ENCODE measurements at regions not wholly inside any gene's neighbourhood (a gene's known extent, or its start where the extent isn't known, plus 50 kb on each side); places are given as distances from the start of the nearest gene placed in this dataset.
A peak's percentile ranks its signal among the peaks of the same experiment; 100 is the strongest.
"Not testable (repeated sequence)": the region's sequence is repeated elsewhere in the genome, so short reads cannot be mapped to it uniquely, and the experiment has no call there.

DNA sequence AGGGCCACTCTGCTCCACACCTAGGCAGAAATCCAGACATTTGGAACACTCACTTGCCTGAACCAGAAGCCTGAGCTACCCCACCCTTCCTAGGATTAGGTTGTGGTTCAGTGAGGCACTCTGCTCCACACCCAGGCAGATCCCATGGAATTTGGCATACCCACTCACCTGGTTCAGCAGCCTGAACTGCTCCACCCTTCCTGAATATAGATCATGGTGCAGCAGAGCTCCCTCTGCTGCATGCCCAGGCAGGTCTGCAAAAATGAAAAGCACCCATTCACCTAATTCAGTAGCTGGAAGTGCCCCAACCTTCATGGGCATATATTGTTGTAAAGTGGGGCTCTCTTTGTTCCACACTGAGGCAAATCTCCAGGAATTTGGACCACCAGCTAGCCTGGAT is 185.1 kb upstream of the CNTNAP5 start:
- Histone ChIP-seq H3K27ac (ENCODE audit: low read length) (no peak overlapping the region), H3K4me1 (ENCODE audit: control insufficient read depth, insufficient read depth, low read length) (no peaks in the 10 kb centered on the region), H3K9me3 (replicated peaks; ENCODE audit: control insufficient read depth, low read depth, low read length) (peaks cover 38% of the 10 kb centered on the region), H3K27me3 (ENCODE audit: control insufficient read depth, insufficient read depth, low read length) (no peaks in the 10 kb centered on the region), H3K36me3 (ENCODE audit: control insufficient read depth, insufficient read depth, low read length) (no peaks in the 10 kb centered on the region), H3K4me3 (ENCODE audit: low read length) (no peak overlapping the region)
- no peak for DNase-seq

DNA sequence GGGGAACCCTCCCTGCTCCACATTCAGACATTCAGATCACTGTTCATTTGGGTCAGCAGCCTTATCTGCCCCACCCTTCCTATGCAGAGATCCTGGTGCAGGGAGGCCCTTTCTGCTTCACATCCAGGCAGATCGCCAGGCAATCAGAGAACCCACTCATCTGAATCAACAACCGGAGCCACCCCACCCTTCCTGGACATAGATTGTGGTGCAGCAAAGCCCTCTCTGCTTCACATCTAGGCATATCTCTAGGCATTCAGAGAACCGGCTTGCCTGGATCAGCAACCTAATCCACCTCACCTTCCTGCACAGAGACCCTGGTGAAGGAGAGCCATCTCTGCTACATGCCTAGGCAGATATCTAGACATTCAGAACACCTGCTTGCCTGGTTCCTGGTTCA is 184.5 kb upstream of the CNTNAP5 start:
- H3K4me1 ChIP-seq (ENCODE audit: control insufficient read depth, insufficient read depth, low read length), result no peaks in the 10 kb centered on the region
- H3K9me3 ChIP-seq (replicated peaks; ENCODE audit: control insufficient read depth, low read depth, low read length), result peaks cover 39% of the 10 kb centered on the region
- H3K4me3 ChIP-seq (ENCODE audit: low read length), result no peak overlapping the region
- DNase-seq, result no peak
- no peak overlapping the region for H3K27ac ChIP-seq (ENCODE audit: low read length)
- no peaks in the 10 kb centered on the region for H3K27me3 ChIP-seq (ENCODE audit: control insufficient read depth, insufficient read depth, low read length)
- 90% methylated on average over 3 of the region's 3 CpGs for WGBS (ENCODE audit: insufficient coverage)
- H3K36me3 ChIP-seq (ENCODE audit: control insufficient read depth, insufficient read depth, low read length), result no peaks in the 10 kb centered on the region

GRCh38 chr2:123851281-123851680 is 173.8 kb upstream of the CNTNAP5 start:
- H3K27ac ChIP-seq (ENCODE audit: low read length), result no peak overlapping the region
- no peak overlapping the region for H3K4me3 ChIP-seq (ENCODE audit: low read length)
- no peaks in the 10 kb centered on the region for H3K4me1 ChIP-seq (ENCODE audit: control insufficient read depth, insufficient read depth, low read length)
- no CpG with 5 or more reads among the region's 1 CpG for WGBS (ENCODE audit: insufficient coverage)
- H3K9me3 ChIP-seq (replicated peaks; ENCODE audit: control insufficient read depth, low read depth, low read length), result peaks cover 9% of the 10 kb centered on the region
- DNase-seq, result no peak
- no peaks in the 10 kb centered on the region for H3K36me3 ChIP-seq (ENCODE audit: control insufficient read depth, insufficient read depth, low read length)
- H3K27me3 ChIP-seq (ENCODE audit: control insufficient read depth, insufficient read depth, low read length), result no peaks in the 10 kb centered on the region

- Histone ChIP-seq H3K36me3 (ENCODE audit: control insufficient read depth, insufficient read depth, low read length) (no peaks in the 10 kb centered on the region), H3K9me3 (replicated peaks; ENCODE audit: control insufficient read depth, low read depth, low read length) (peaks cover 15% of the 10 kb centered on the region), H3K4me1 (ENCODE audit: control insufficient read depth, insufficient read depth, low read length) (no peaks in the 10 kb centered on the region), H3K27me3 (ENCODE audit: control insufficient read depth, insufficient read depth, low read length) (no peaks in the 10 kb centered on the region), H3K27ac (ENCODE audit: low read length) (no peak overlapping the region), H3K4me3 (ENCODE audit: low read length) (no peak overlapping the region)
- no CpG with 5 or more reads among the region's 1 CpG for WGBS (ENCODE audit: insufficient coverage)
- no peak for DNase-seq
Measured at GRCh38 chr2:123853161-123853560, 171.9 kb upstream of the CNTNAP5 start.

DNA sequence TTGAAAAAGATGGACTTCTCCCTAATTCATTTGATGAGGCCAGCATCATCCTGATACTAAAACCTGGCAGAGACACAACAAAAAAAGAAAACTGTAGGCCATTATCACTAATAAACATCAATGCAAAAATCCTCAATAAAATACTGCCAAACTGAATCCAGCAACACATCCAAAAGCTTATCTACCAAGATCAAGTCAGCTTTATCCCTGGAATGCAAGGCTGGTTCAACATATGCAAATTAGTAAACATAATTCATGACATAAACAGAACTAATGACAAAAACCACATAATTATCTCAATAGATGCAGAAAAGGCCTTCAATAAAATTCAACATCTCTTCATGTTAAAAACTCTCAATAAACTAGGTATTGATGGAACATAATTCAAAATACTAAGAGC is 166.1 kb upstream of the CNTNAP5 start:
- not testable (repeated sequence) for H3K36me3 ChIP-seq (ENCODE audit: control insufficient read depth, insufficient read depth, low read length); H3K27me3 ChIP-seq (ENCODE audit: control insufficient read depth, insufficient read depth, low read length); H3K27ac ChIP-seq (ENCODE audit: low read length); DNase-seq; H3K4me3 ChIP-seq (ENCODE audit: low read length); H3K4me1 ChIP-seq (ENCODE audit: control insufficient read depth, insufficient read depth, low read length)
- H3K9me3 ChIP-seq (replicated peaks; ENCODE audit: control insufficient read depth, low read depth, low read length), result peaks cover 14% of the 10 kb centered on the region

DNA sequence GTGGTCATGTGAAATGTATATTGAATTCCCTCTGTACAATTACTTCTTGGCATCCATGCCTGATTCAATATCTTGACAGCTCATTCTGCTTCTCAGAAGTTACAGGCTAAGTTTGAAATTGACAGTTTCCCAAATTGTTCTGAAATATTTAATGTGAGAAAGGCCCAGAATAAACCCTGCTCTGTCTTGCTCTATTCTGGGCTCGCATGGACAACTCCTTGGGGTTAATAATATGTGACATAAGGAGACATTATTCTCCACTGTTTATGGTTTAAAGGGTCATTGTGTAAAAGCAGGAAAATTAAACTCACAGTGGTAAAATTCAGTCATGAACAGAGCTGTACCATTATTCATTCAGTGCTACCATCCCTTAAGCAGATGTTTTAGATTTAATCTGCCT is 160.7 kb upstream of the CNTNAP5 start:
- DNase-seq, result no peak
- no CpG with 5 or more reads among the region's 1 CpG for WGBS (ENCODE audit: insufficient coverage)
- no peak overlapping the region for H3K27ac ChIP-seq (ENCODE audit: low read length)
- no peaks in the 10 kb centered on the region for H3K9me3 ChIP-seq (replicated peaks; ENCODE audit: control insufficient read depth, low read depth, low read length)
- H3K36me3 ChIP-seq (ENCODE audit: control insufficient read depth, insufficient read depth, low read length), result no peaks in the 10 kb centered on the region
- no peaks in the 10 kb centered on the region for H3K27me3 ChIP-seq (ENCODE audit: control insufficient read depth, insufficient read depth, low read length)
- H3K4me1 ChIP-seq (ENCODE audit: control insufficient read depth, insufficient read depth, low read length), result no peaks in the 10 kb centered on the region
- no peak overlapping the region for H3K4me3 ChIP-seq (ENCODE audit: low read length)

- Histone ChIP-seq H3K36me3 (ENCODE audit: control insufficient read depth, insufficient read depth, low read length) (no peaks in the 10 kb centered on the region), H3K27me3 (ENCODE audit: control insufficient read depth, insufficient read depth, low read length) (no peaks in the 10 kb centered on the region), H3K9me3 (replicated peaks; ENCODE audit: control insufficient read depth, low read depth, low read length) (no peaks in the 10 kb centered on the region), H3K4me3 (ENCODE audit: low read length) (no peak overlapping the region), H3K27ac (ENCODE audit: low read length) (peak overlapping the region; percentile 70), H3K4me1 (ENCODE audit: control insufficient read depth, insufficient read depth, low read length) (peaks cover 2% of the 10 kb centered on the region)
- WGBS (ENCODE audit: insufficient coverage), result 11% methylated on average over 3 of the region's 6 CpGs
- peak; percentile 87 for DNase-seq
Measured at GRCh38 chr2:123870206-123870880, 154.7 kb upstream of the CNTNAP5 start.

GRCh38 chr2:123870881-123871276 is 154.2 kb upstream of the CNTNAP5 start:
- no peaks in the 10 kb centered on the region for H3K27me3 ChIP-seq (ENCODE audit: control insufficient read depth, insufficient read depth, low read length)
- peak overlapping the region; percentile 70 for H3K27ac ChIP-seq (ENCODE audit: low read length)
- H3K36me3 ChIP-seq (ENCODE audit: control insufficient read depth, insufficient read depth, low read length), result no peaks in the 10 kb centered on the region
- no peak overlapping the region for H3K4me3 ChIP-seq (ENCODE audit: low read length)
- DNase-seq, result peak; percentile 28
- H3K4me1 ChIP-seq (ENCODE audit: control insufficient read depth, insufficient read depth, low read length), result peaks cover 2% of the 10 kb centered on the region
- H3K9me3 ChIP-seq (replicated peaks; ENCODE audit: control insufficient read depth, low read depth, low read length), result no peaks in the 10 kb centered on the region
- 57% methylated on average over 4 of the region's 4 CpGs for WGBS (ENCODE audit: insufficient coverage)

DNA sequence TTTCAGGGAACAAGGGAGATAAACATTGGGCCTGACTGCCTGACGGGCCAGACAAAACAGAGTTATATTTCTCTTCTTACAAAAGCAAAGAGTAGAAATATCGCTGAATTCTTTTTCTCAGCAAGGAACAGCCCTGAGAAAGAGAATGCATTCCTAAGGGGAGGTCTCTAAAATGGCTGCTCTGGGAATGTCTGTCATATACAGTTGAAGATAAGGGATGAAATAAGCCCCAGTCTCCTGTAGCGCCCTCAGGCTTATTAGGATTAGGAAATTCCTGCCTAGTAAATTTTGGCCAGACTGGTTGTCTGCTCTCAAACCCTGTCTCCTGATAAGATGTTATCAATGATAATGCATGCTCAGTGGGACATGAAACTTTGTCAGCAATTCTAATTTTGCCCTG is 134.9 kb upstream of the CNTNAP5 start:
- Histone ChIP-seq H3K4me1 (ENCODE audit: control insufficient read depth, insufficient read depth, low read length) (no peaks in the 10 kb centered on the region), H3K27ac (ENCODE audit: low read length) (no peak overlapping the region), H3K27me3 (ENCODE audit: control insufficient read depth, insufficient read depth, low read length) (no peaks in the 10 kb centered on the region), H3K9me3 (replicated peaks; ENCODE audit: control insufficient read depth, low read depth, low read length) (peaks cover 6% of the 10 kb centered on the region), H3K36me3 (ENCODE audit: control insufficient read depth, insufficient read depth, low read length) (no peaks in the 10 kb centered on the region), H3K4me3 (ENCODE audit: low read length) (no peak overlapping the region)
- no CpG with 5 or more reads among the region's 3 CpGs for WGBS (ENCODE audit: insufficient coverage)
- DNase-seq, result no peak

DNA sequence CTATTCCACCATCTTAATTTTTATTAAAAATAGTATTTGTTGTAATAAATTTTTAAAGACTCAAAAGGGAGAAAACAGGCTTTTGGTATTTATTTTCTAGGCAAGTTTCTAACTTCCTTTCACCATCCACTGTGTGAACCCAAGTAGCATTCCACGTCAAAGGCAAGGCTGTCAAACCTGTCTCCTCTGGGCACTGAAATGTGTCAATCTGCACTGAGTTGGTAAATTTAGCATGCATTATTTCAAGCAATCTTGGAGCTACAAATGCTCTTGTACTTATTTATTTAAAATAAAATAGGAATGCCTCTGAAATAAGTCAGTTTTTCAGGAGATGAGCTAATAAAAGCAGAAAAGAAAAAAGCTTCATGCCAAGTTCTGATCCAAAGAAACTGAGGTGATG is 130.9 kb upstream of the CNTNAP5 start:
- Histone ChIP-seq H3K4me1 (ENCODE audit: control insufficient read depth, insufficient read depth, low read length) (no peaks in the 10 kb centered on the region), H3K4me3 (ENCODE audit: low read length) (no peak overlapping the region), H3K36me3 (ENCODE audit: control insufficient read depth, insufficient read depth, low read length) (no peaks in the 10 kb centered on the region), H3K27ac (ENCODE audit: low read length) (no peak overlapping the region), H3K9me3 (replicated peaks; ENCODE audit: control insufficient read depth, low read depth, low read length) (peaks cover 6% of the 10 kb centered on the region), H3K27me3 (ENCODE audit: control insufficient read depth, insufficient read depth, low read length) (no peaks in the 10 kb centered on the region)
- DNase-seq, result no peak
- WGBS (ENCODE audit: insufficient coverage), result no CpG with 5 or more reads among the region's 1 CpG

- no peak overlapping the region for H3K27ac ChIP-seq (ENCODE audit: low read length)
- no CpG with 5 or more reads among the region's 2 CpGs for WGBS (ENCODE audit: insufficient coverage)
- peaks cover 2% of the 10 kb centered on the region for H3K9me3 ChIP-seq (replicated peaks; ENCODE audit: control insufficient read depth, low read depth, low read length)
- H3K4me3 ChIP-seq (ENCODE audit: low read length), result no peak overlapping the region
- H3K27me3 ChIP-seq (ENCODE audit: control insufficient read depth, insufficient read depth, low read length), result no peaks in the 10 kb centered on the region
- no peaks in the 10 kb centered on the region for H3K36me3 ChIP-seq (ENCODE audit: control insufficient read depth, insufficient read depth, low read length)
- peak; percentile 69 for DNase-seq
- H3K4me1 ChIP-seq (ENCODE audit: control insufficient read depth, insufficient read depth, low read length), result no peaks in the 10 kb centered on the region
Measured at GRCh38 chr2:123895651-123896050, 129.4 kb upstream of the CNTNAP5 start.

Measured in muscle of leg (tissue), 3 donors.